HG02885 (cell line): ENCODE measurements at regions not wholly inside any gene's neighbourhood (a gene's known extent, or its start where the extent isn't known, plus 50 kb on each side); places are given as distances from the start of the nearest gene placed in this dataset.
A peak's percentile ranks its signal among the peaks of the same experiment; 100 is the strongest.
"Not testable (repeated sequence)": the region's sequence is repeated elsewhere in the genome, so short reads cannot be mapped to it uniquely, and the experiment has no call there.

Source experiments
- ATAC-seq: cut with Tn5 transposase; IDR thresholded peaks from one replicate; pipeline ENCODE4 v1.9.1; 2021; ENCODE audit warnings: mild to moderate bottlenecking; ENCODE audit not compliant: unreplicated experiment, poor library complexity

DNA sequence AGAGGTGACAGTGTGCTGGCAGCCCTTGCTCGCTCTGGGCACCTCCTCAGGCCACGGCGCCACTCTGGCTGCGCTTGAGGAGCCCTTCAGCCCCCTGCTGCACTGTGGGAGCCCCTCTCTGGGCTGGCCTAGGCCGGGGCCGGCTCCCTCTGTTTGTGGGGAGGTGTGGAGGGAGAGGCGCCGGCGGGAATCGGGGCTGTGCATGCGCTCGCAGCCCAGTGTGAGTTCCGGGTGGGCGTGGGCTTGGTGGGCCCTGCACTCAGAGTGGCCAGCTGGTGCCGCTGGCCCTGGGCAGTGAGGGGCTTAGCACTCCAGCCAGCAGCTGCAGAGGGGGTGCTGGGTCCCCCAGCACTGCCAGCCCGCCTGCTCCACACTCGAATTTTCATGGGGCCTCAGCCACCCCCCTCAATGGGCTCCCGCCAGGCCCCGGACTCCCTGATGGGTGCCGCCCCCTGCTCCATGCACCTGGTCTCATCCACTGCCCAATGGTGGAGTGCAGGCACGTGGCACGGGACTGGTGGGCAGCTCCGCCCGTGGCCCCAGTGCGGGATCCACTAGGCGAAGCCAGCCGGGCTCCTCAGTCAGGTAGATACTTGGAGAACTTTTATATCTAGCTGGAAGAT lies 96.7 kb upstream of the BET1 start:
- no peak for ATAC-seq

DNA sequence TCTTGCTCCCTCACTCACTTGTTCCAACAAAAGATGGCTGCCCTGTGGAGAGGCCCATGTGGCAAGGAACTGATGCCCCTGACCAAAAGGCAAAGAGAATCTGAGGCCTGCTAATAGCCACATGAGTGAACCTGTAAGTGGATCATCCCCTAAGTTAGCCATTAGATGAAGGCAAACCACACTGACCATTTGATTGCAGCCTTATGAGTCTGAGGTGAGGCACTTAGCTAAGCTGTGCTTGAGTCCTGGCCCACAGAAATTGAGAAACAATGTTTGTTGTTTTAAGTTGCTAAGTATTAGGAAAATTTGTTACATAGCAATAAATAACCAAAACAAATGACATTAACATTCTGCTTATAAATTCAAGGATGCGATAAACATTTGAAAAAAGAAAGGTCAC lies 100.1 kb upstream of the BET1 start:
- ATAC-seq: no peak

DNA sequence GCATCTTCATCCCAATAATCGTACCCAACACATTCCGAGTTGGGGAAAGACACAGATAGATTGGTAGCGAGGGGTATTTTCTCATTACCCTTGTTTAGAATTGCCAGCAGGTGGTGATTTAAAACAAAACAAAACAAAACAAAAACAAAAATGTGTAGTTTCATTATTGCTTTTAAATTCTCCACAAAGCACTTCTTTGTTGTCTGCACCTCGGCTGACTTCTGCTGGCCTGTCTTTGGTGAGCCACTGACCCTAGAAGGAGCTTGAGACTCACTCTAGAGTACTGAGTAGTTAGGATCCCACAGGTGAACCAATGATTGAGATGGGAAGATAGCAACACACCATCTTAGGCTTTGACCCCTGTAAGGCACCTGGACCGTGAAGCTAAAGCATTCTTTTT lies 105.4 kb upstream of the BET1 start:
- ATAC-seq: no peak

DNA sequence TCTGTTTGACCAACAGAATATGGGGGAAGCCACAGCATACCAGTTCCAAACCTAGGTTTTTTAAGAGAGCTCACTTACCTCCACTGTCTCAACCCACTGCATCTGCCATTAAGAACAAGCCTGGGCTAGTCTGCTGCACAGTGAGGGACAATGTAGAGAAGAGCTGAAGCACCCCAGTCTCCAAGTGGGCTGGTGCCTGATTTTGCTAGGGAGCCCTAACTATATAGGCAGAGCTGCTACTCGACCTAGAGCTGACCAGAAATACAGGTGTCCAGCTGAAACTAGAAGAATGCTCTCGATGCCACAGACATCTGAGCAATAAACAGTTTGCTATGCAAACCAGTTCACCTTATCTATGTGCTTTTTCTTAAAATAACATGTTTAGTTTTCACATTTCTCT lies 106.9 kb upstream of the BET1 start:
- ATAC-seq: peak; percentile 70

DNA sequence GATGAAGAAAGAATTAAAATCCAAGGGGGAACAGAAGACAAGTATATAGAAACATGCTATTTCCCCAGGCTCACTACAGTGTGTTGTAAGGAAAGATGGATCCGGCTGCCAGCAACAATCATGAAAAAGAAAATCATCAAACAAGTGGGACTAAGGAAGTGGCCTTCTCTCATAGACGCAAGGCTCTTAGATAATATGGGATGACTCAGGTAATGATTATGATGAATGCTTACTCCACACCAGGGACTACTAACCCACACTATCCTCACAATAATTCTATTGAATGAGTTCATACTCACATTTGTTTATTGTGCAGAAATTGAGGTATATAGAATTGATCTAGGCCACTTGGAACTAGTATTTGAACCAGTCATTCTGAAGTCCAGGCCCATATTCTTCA lies 111.2 kb upstream of the BET1 start:
- ATAC-seq: no peak

DNA sequence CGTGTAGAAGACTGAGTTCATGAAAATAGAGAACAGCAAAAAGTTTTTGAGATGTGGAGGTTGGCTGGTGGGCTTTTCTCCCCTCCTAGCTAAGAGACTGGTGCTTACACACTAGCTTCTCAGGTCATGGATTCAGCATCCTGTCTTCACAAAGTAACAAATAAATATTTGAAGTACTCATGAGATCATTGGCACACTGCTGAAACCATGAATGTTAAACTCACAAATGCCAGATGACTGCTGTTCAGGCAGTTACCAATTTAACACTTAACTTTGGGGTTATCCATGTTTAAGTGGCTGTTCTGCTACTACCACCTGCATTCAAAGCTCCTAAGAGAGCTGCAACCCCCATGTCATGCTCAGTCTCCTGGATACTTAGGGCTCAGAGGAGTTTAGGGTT lies 119.0 kb upstream of the BET1 start:
- ATAC-seq: no peak

DNA sequence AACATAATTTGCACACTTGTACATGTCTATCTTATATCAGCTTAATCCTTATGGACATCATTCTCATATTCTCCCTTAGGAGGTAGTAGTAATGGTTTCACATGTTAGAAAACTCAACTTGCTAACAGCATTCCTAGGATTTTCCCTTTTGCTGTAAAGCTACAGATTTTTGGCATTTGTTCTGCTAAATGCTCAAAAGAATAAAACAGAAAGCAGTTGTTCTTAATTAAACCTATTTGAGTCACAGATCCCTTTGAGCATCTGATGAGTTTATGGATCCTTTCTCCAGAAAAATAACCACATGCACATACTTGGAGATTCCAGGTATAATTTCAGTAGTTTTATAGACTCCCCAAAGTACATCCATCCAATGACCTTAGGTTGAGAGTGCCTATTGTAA lies 122.9 kb upstream of the BET1 start:
- ATAC-seq: no peak

DNA sequence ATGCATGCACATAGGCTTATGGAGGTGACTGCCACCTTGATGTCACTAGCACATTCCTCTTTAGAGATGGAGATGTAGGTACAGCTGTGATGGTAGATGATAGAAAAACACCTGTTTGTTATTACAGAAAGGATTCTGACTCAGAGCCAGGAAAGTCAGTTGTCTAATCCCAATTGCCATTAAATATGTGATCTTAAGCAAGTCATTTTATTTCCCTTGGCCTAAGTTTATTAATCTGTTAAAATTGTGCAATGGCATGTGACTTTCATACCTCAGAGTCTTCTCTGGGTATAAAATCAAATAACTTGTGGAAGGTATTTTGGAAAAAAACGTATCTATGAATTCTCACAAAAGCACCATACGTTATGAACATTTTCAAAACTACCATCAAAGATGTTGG lies 123.9 kb upstream of the BET1 start:
- ATAC-seq: no peak

DNA sequence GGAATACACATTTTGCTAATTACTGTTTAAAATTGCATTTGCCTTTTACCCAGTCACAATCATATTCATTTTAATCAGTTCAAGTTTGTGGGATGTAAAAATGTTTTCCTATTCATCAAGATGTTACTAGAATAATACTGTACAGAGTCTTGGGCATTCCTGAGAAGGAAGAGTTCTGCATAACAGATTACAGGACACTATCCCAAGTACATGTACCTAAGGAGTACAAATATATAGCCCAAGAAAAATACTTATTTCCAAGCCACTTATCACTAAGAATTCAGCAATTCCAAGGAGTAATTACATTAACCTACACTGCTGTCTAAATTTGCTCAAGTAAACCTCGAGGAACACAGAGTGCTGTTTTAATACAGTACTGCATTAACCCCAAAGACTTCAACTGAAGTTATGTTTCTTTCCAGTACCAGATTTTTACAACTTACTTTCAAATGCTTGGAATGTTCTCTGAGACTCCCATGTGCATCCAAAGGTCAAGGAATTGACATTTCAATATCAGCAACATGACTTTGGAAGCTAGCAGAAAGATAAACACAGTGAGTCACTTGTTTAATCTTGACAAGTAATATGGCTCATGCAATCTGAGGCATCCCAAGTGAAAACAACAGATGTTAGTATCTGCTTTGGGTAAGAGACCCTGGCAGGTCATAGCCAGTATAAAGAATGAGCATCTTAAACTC lies 125.4 kb upstream of the BET1 start:
- ATAC-seq: no peak

DNA sequence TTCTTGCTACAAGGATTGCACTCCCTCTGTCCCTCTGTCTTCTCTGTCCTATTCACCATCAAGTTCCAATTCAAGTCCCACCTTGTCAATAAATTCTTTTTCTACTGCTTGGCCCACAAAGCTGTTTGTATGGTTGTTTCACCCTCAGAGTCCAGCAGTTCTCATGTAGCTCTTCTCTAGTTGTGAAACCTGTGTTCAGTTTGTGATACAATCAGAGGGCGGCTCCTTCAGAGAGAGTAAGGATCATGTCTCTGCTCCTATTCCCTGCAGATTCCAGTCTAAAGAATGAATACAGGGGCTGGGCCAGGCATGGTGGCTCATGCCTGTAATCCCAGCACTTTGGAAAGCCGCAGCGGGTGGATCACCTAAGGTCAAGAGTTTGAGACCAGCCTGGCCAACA lies 126.6 kb upstream of the BET1 start:
- ATAC-seq: no peak

DNA sequence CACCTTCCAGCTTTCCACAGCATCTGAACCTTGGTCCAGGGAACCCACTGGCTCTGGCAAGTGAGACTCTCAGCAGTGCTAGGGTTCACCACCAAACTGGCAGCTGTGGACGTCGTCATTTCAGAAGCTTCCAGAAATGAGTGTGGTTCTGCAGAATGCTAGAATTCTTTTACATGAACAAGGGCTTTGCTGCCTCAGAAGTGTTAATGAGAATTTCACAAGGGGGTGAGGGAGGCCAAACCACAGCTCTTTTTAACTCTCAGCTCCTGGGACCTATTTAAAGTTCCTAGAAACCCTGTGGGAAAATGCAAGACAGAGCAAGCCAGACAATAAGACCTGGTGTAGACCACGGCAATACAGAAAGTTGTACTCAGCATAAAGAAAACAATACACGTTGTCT lies 129.3 kb upstream of the BET1 start:
- no peak for ATAC-seq

DNA sequence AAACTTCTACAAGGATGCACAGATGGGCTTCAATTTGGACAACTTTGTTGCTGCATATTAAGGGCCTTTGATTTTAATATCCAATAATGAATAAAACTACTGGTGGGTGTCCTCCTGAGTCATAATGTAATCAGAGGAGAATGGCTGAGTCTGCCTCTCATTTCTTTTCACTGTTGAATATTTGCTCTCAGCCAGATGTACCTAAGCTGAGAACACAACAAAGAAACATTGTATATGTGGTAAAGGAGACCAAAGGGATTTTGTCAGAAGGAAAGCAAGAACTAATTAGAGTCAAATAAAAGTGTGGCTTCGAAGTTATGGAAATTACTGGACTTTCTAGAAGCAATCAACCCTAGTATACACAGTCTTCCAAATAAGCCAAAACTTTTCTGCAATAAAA lies 131.0 kb upstream of the BET1 start:
- ATAC-seq: no peak

DNA sequence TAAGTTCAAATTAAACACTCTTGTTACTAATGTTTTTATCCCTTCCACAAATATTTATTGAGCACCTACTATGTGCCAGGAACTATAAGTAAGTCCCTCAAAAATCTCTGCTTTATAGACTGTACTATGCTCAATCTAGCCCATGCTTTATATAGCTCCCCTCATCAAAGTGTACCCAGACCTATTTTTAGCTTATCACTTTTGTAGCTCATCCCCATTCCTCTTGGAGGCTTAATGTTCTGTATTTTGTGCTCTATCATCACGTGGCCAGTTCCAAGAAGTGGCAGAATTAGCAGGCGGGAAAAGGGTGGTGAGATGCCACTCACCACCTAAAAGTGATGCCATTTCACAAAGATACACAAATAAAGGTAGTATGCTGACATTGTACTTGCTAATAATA lies 138.1 kb upstream of the BET1 start:
- no peak for ATAC-seq

DNA sequence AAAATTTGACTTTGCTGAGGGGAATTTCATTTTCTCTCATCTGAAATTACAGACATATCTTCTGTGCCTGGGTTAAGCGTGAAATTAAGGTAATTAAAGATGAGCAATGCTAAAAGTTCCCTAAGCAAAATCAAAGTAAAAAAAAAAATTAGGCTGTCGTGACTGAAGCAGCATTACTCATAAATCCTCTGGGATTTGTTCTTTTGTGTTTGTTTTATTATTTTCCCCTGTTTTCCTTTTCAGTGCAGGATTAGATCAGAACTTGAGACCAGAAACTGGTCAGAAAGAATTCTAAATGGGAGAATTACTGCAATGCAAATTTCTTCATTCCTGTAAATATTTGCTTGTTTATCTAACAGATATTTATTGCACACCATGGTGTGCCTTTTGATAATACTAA lies 141.4 kb upstream of the BET1 start:
- ATAC-seq: no peak

DNA sequence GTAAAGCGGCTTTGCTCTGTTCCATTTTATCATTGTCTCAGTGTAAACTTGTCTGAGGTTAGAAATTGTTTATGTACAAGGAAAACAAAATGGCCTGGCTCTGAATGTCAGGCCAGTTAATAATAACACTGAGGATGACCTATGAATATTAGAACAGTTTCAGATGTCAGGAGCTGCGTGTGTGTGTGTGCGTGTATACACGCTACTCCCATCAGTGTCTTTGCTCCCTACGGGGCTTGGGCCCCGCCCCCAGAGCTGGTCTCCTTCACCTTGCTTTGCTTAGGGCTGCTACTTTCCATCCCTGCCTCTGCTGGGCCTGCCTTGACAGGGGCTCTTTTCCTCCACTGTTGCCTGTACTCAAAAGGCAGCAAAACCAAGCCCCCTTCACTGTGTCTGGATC lies 142.3 kb upstream of the BET1 start:
- ATAC-seq: no peak

DNA sequence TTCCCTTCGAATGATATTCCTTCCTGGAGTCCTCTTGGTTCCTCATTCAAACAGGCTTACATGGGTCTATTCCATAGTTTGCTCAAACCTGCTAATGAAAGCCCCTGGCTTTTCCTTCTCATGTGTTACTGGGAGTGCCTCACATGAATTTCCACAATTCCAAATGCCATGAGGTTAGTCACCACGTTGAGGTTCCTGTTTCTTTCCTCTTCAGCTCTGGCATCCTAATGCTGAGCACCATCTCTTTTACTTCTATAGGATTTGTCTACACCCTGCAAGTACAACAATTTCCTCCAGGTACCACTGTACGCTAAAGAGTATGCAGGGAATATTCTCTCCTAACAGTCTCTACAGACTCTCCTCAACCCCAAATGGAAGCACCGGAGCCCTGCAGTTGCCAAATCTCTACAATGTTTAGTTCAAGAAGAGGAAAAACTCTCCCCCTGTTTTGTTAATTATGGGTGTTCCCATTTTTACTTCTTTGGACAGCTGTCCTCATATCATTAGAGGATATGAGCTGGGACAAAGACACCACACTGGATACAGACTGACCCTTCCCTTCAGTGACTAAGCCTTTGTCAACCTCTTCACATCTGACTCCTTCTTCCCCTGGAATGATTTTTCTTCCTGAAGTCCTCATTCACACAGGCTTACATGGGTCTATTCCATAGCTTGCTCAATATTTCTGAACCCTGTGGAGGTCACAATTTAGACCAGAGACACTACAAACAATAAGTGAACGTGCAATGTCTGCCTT lies 145.8 kb upstream of the BET1 start:
- ATAC-seq: no peak

DNA sequence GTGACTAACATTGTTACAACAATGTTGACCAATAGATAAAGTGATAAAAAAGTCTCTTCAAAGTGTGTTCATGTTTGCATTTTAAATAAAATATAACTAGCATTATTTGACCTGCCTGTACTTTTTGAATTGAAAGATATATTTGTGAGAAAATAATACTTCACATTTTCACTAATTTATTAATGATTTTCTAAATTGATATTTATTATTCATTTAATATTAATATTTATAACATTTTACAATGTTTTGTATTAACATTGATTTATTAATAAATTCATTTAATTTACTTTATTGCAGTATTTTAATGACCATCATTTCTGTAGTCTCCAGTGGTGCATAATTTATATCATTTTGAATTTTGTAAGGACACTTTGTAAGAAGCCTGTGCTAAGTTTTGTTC lies 150.0 kb upstream of the BET1 start:
- no peak for ATAC-seq

DNA sequence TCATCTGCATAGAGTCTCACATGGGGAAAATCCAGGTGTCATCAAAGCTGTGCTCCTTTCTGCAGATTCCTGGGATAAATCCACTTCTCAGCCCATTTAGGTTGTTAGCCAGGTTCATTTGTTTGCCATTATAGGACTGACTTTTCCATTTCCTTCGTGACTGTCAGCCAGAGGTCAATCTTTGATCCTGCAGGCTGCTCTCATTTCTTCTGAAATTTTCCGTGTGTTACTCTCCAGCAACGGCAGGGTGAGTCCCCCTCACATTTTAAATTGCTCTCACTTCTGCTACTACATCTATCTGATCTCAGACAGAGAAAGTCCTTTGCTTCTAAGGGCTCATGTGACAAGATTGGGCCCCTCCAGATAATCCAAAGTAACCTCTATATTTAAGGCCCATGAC lies 150.7 kb upstream of the BET1 start:
- ATAC-seq: peak; percentile 64

DNA sequence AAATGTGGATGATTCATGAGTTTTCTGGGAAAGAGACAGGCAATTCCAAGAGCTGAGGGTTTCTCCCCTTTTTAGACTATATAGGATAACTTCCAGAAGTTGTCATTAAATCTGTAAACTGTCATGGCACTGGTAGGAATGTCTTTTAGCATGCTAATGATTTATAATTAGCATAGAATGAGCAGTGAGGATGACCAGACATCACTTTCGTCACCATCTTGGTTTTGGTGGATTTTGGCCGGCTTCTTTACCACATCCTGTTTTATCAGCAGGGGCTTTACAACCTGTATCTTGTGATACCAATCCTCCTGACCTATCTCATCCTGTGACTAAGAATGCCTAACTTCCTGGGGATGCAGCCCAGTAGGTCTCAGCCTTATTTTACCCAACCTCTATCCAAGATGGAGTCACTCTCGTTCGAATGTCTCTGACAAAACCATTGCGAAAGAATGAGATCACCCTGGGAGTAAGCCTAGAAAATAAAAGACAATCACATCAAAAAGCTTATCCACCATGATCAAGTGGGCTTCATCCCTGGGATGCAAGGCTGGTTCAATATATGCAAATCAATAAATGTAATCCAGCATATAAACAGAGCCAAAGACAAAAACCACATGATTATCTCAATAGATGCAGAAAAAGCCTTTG lies 153.6 kb upstream of the BET1 start:
- ATAC-seq: not testable (repeated sequence)

DNA sequence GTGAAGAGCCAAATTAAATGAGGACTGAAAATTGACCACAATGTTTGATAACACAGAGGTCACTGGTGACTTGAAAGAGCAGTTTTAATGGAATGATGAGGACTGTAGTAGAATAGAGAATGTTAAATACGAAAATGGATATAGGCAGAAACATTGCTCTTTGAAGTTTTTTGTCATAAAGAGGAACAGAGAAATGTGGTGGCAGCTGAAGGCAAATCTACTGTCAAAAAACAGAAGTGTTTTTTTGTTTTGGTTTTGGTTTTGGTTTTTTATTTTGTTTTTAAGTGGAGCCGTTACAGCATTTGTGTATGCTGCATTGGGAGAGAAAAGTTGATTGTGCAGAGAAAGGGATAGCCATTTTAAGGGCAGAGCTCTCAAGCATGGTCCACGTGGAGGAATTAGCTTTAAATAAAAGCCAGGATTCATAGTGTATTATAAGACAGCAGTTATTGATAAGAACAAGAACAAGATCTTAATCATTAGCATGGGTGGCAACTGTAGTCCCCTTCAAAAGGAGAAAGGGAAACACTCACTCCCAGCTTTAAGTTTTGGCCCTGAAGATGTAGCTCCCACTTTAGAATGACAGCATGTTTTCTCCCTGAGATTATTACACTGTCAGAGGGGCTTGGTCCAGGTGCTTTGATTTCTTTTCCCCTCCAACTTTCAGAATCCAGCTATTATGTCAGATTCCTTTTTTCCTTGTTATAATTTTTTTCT lies 156.7 kb upstream of the BET1 start:
- peak; percentile 99 for ATAC-seq

DNA sequence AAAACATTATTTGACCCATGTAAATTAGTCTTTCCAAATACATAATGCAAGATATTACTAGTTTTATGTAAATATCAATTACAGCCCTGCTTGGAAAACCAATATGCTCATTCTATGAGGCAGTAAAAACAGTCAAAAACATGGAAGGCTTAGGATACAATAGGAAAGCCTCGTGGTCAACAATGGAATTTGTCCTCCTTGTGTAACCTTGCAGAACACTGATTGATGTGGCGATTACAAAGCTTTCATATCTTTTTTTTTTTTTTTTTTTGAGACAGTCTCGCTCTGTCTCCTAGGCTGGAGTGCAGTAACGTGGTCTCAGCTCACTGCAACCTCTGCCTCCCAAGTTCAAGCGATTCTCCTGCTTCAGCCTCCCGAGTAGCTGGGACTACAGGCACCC lies 157.3 kb upstream of the BET1 start:
- no peak for ATAC-seq
